KOPT-K1 (cell line): ENCODE measurements at regions not wholly inside any gene's neighbourhood (a gene's known extent, or its start where the extent isn't known, plus 50 kb on each side); places are given as distances from the start of the nearest gene placed in this dataset.
"Not testable (repeated sequence)": the region's sequence is repeated elsewhere in the genome, so short reads cannot be mapped to it uniquely, and the experiment has no call there.

Experiments used
- H3K27ac ChIP-seq: fragments of 200-600 bp; sonication (generic); 2 replicates; pipeline ENCODE4 v1.5.1; 2016; ENCODE audit warnings: antibody characterized with exemption, mild to moderate bottlenecking, low read depth, low read length; ENCODE audit not compliant: poor library complexity, severe bottlenecking
- H3K36me3 ChIP-seq: fragments of 200-600 bp; sonication (generic); 2 replicates; pipeline ENCODE4 v1.5.1; 2017; ENCODE audit warnings: antibody characterized with exemption, mild to moderate bottlenecking, low read length, moderate library complexity; ENCODE audit not compliant: insufficient read depth
- H3K9me3 ChIP-seq: fragments of 200-600 bp; sonication (generic); 2 replicates; pipeline ENCODE4 v1.5.1; 2017; ENCODE audit warnings: antibody characterized with exemption, low read length, mild to moderate bottlenecking; ENCODE audit not compliant: insufficient read depth, poor library complexity, severe bottlenecking

DNA sequence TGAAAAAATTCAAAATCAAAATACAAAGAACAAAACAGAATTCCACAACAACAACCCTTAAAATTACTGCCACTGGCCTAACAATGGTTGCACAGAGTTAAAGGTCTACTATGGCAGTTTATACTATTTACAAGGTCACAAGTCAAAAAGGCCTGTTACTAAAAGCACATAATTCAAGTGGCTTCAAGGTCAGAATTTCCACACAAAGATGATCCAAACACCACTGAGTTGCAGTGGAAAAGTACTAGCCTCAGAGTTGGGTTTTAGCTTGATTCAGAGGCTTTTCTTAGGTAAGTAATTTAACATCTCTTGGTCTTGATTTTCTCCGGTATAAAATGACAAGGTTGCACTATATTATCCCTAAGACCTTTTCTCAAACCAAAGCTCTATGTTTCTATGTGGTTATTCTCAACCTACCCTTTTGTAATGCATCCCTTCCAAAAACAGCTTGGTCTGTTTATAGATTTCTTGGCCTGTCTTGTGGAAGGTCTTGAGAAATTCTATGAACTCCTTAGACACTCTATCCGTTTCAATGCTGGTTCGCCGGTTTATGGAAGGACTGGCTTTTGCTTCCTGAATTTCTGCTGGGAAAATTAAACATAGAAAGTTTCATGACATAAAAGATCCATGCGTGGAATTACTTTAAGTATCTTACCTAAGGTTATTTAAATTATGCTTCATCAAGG is 69.5 kb downstream of the MDH2 start:
- H3K27ac ChIP-seq, H3K36me3 ChIP-seq, H3K9me3 ChIP-seq: not testable (repeated sequence)

DNA sequence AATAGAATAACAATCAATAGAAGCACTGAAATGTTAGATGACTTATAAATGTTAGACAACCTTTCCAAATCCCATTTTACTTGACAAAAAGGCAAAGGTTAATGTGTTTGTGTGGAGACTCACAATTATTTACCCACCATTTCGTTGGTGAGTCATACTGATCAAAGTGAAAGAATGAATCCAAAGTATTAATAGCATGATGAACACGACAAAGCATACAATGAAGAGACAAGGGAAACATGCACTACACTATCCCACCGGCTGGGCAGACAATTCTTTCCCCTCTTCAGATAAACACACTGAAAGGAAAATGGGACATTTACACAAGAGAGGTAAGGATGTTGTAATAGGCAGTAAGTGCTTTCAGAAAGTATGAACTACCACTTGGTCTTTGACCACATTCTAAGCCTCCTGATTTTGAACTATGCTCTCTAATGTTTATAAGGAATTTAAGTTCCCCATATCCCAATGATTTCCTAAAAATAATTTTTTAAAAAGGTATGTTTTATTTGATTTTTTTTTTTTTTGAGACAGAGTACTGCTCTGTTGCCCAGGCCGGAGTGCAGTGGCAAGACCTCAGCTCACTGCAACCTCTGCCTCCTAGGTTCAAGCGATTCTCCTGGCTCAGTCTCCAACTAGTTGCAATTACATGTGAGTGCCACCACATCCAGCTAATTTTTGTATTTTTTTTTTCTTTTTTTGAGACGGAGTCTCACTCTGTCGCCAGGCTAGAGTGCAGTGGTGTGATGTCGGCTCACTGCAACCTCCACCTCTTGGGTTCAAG is 70.5 kb downstream of the MDH2 start:
- not testable (repeated sequence) for H3K9me3 ChIP-seq, H3K36me3 ChIP-seq, H3K27ac ChIP-seq

- Histone ChIP-seq H3K27ac (no peak overlapping the region), H3K36me3 (no peaks in the 10 kb centered on the region), H3K9me3 (no peaks in the 10 kb centered on the region)
Observed at GRCh38 chr7:76121044-76121443, 73.1 kb downstream of the MDH2 start.

GRCh38 chr7:76122516-76123239 is 74.8 kb downstream of the MDH2 start:
- Histone ChIP-seq H3K9me3 (no peaks in the 10 kb centered on the region), H3K36me3 (no peaks in the 10 kb centered on the region)

DNA sequence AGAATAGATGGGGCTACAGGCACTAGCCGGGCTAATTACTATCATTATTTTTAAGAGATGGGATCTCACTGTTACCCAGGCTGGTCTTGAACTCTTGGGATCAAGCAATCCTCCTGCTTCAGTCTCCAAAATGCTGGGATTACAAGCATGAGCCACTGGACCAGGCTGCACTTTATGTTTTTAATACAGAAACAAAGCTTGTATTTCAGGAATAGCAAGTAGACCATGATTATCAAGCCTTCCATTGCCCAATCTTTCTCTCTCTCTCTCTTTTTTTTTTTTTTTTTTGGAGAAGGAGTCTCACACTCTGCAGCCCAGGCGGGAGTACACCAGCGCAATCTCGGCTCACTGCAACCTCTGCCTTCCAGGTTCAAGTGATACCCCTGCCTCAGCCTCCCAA is 75.4 kb downstream of the MDH2 start:
- no peak overlapping the region for H3K27ac ChIP-seq

More at GRCh38 chr7:76122516-76123239, 74.8 kb downstream of the MDH2 start:
- H3K27ac ChIP-seq: no peak overlapping the region

DNA sequence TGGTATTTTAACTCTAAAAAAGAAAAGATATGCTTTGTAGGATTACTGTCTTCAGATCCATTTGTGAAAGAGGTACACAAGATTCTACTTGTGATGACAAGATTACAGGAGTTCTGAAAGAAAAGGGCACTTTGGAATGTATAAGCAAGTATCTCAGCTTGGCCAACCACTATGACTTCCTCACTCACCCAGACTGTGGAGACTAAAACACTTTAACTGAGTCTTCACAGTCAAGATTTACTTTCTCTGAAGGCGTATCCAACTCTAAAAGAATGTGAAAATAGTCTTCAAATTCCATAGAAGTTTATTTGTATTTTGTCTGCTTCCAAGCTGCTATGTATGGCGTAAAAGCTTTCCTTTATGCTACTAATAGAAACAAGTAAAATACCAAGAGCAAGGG is 76.1 kb upstream of the SRRM3 start:
- no peaks in the 10 kb centered on the region for H3K9me3 ChIP-seq

More for the DNA sequence above, 75.4 kb downstream of the MDH2 start:
- Histone ChIP-seq H3K9me3 (no peaks in the 10 kb centered on the region), H3K36me3 (no peaks in the 10 kb centered on the region)

GRCh38 chr7:76126632-76127031 is 75.1 kb upstream of the SRRM3 start:
- no peaks in the 10 kb centered on the region for H3K36me3 ChIP-seq
- no peaks in the 10 kb centered on the region for H3K9me3 ChIP-seq
- no peak overlapping the region for H3K27ac ChIP-seq

More for the DNA sequence above, 76.1 kb upstream of the SRRM3 start:
- Histone ChIP-seq H3K36me3 (no peaks in the 10 kb centered on the region), H3K27ac (no peak overlapping the region)

DNA sequence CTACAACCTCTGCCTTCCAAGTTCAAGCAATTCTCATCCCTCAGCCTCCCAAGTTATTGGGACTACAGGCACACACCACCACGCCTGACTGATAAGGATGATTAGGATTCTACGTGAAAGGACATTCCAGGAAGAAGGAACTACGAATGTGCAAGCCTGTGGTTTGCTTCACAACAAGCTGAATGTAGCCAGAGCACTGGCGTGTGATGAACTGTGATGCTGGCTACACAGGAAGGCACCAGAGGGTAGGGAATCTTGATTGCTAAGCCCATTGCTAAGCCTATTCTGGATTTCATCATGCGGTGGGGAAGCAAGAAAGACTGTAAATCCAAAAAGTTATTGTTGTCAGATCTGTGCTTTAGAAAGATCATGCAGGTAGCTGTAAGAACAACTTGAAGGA is 72.3 kb upstream of the SRRM3 start:
- H3K27ac ChIP-seq: no peak overlapping the region

DNA sequence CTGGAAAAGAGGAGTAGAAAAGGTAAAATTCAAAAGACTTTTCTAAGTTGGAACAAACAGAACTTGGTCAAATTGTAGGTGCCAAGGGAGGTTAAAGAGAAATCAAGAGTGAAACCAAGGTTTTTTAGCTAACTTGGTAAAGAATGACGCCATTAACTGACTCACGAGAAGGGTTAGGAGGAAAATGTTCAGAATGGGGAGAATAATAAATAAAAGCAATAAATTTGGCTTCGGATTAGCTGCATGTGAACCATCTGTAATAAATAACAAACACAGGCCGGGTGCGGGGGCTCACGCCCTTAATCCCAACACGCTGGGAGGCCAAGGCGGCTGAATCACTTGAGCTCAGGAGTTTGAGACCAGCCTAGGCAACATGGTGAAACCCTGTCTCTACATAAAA is 71.9 kb upstream of the SRRM3 start:
- H3K9me3 ChIP-seq: no peaks in the 10 kb centered on the region
- no peak overlapping the region for H3K27ac ChIP-seq
- no peaks in the 10 kb centered on the region for H3K36me3 ChIP-seq

More for the DNA sequence above, 72.3 kb upstream of the SRRM3 start:
- Histone ChIP-seq H3K36me3 (no peaks in the 10 kb centered on the region), H3K9me3 (no peaks in the 10 kb centered on the region)

- not testable (repeated sequence) for H3K27ac ChIP-seq, H3K36me3 ChIP-seq, H3K9me3 ChIP-seq
Observed at GRCh38 chr7:76130661-76131060, 71.0 kb upstream of the SRRM3 start.

GRCh38 chr7:76131887-76132286 is 69.8 kb upstream of the SRRM3 start:
- not testable (repeated sequence) for H3K27ac ChIP-seq, H3K9me3 ChIP-seq, H3K36me3 ChIP-seq

DNA sequence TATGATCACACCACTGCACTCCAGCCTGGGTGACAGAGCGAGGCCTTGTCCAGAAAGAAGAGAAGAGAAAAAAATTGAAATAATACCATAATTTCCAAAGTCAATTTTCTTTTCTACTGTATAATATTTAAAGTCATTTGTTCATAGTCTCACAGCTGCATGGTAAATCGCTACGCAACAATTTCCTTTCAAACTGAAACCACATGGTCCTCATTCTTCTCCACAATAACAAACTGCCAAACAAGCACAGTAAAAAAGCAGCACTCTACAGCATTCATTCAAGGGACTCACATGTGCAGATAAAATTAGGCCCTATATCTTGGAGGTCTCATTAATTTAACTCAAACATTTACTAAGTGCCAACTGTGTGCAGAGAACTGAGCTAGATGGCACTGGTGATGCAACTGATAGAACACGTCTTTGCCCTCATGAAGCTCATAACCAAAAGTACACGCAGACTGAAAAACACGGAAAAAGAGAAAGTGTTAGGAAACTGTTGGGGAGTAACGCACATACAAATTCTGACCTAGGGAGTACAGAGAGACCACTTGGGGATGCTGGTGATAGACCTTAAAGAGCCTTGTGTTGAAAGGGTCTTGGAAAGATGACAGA is 68.4 kb upstream of the SRRM3 start:
- Histone ChIP-seq H3K27ac (peak overlapping the region; percentile 63), H3K36me3 (no peaks in the 10 kb centered on the region), H3K9me3 (no peaks in the 10 kb centered on the region)

DNA sequence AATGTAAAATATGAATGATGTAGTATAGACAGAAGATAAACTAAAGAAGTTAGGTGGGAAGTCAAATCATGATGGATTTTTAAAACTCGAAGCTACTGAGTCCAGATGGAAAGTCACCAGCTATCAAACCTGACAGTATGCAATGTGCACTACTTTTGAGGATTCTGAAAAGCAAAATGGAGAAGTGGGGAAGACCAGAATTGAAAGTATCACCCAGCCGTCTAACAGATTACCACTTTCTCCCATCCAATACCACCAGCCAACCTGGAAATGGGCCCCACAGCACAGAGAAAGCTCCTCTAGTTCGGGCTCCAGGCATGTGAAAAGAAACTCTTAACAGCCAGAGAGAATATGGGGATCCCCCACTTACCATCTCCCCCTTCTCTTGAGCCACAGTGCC is 67.9 kb upstream of the SRRM3 start:
- Histone ChIP-seq H3K36me3 (no peaks in the 10 kb centered on the region), H3K27ac (peak overlapping the region; percentile 63), H3K9me3 (no peaks in the 10 kb centered on the region)

GRCh38 chr7:76135263-76135662 is 66.4 kb upstream of the SRRM3 start:
- not testable (repeated sequence) for H3K27ac ChIP-seq, H3K36me3 ChIP-seq, H3K9me3 ChIP-seq
